HG02885 (cell line): ENCODE measurements at regions not wholly inside any gene's neighbourhood (a gene's known extent, or its start where the extent isn't known, plus 50 kb on each side); places are given as distances from the start of the nearest gene placed in this dataset.
A peak's percentile ranks its signal among the peaks of the same experiment; 100 is the strongest.

Experiments
- ATAC-seq: cut with Tn5 transposase; IDR thresholded peaks from one replicate; pipeline ENCODE4 v1.9.1; 2021; ENCODE audit warnings: mild to moderate bottlenecking; ENCODE audit not compliant: unreplicated experiment, poor library complexity

DNA sequence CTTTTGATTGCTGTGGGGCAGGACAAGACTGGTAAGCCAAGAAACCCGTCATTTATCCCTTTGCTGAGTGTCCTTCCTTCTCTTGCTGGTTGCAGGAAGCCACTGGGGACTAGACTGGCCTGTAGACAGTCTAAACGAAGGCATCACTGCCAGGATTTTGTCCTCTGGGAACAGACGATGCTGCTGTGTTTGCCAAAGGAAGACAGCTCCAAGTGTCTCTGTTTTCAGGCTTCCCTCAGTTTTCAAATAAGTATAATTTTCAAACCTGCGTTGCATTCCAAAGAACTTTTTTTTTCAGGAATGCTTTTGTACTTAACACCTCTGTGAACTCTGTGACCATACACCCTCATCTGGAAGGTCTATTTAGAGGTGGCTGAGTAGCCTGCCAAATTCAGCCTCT is 269.4 kb downstream of the HLX start:
- no peak for ATAC-seq

DNA sequence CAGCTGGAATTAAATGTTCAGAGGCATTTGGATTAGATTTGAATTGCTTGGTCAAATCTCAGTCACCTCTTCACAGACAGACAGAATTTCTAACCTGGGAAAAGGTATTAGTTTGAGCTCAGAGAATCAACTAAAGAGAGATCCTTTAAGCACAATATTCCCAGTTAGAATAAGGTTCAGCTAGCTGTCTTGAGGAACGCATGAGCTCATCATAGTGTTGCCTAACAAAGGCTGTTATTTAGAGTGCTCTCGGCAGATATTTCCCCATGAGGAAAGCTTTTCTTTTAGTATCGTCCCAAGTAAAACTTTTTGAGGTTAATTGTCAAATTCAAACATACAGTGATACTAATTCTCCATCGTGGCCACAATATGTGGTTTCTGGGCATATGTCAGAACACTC is 269.9 kb downstream of the HLX start:
- no peak for ATAC-seq

DNA sequence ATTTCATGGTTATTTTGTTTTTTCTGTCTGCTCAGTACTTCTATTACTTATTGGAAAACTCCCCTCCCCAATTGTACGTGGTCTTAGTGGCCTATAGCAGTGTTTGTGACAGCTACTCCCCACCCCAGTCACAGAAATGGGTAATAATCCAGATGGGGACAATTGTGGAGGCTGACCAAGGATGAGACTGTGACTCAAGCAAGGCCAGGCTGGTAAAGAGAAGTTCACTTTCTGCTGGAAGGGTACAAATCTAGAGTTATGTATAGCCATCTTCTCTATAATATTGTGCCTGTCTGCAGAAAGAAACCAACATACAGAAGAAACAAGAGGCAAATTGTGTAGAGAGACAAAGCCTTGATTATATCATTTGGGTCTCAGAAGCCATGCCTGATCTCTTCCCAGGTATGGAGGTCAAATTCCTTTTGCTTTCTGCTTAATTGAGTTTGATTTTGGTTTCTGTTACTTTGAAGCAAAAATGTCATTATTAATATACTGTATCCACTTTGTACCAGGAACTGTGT is 270.4 kb downstream of the HLX start:
- ATAC-seq, result no peak

DNA sequence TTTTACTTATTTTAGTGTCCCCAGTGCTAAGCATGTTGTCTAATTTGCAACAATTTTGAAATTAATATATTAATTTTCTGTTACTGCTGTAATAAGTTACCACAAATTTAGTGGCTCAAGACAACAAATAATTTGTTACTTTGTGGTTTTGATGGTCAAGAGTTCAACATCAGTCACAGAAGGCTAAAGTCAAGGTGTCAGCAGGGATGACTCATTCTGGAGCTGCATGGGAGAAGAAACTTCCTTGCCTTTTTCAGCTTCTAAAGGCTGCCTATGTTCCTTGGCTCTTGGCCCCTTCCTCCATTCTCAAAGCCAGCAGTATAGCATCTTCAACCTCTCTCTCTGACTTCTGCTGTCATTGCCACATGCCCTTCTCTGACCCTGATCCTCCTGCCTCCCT is 271.8 kb downstream of the HLX start:
- no peak for ATAC-seq

DNA sequence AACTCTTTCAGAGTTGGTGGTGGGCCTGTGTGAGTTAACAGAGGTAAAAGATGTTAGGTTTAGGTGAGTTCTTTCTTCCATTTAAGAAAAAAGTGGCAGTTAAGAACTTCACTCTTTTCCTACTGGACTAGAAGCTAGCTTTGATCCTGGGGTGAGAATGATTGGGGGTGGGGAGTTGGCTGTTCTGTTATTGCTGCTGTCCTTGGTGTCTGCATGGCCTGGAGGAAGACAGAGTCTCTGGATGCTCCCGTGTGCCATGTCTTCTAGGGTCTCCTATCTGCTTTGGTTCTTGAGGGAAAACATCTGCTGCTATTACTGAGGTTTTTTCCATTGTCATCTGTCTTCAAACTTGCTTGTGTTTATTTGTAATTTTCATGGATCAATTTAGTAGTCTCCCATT is 275.7 kb downstream of the HLX start:
- ATAC-seq, result no peak

- ATAC-seq, result peak; percentile 97
These were observed 278.0 kb downstream of the HLX start for GRCh38 chr1:221157026-221157761.

DNA sequence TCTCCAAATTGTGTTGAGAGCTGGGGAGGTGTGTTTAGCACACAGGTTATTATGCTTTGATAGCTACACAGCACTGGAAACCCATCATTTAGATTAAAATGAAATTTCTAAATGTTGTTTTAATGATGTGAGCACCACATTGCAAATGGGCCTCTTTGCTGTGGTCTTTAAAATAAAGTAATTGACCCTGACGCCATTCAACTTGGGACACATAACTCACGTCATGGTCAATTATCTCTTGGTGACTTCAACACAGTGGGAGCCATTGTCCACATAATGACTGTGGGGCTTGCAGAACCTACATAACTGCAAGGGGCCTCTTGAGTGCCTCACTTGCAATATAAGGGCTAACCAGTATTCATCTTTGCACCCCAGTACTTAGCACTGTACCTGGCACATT is 280.4 kb downstream of the HLX start:
- no peak for ATAC-seq

DNA sequence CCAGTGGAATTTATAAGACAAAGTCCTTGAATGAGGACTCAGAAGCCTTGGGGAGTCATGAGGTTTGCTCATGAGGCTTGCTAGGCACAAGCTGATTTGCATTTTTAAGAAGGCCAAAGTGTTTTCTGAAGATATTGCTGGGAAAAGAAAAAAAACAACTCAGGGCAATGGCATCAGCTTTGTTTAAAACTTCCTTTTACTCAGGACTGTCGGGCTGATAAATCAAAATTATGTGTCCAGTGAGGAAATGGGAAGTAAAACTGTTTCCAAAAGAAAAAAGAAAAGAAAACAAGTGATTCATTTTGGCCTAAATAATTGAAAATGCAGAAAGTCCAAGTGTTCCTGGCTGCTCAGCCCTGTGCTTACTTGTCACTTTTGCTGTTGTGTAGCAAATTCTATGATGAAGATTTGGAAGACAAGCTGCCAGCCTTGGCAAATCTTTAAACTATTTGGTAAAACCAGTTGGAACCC is 282.4 kb downstream of the HLX start:
- no peak for ATAC-seq

GRCh38 chr1:221162352-221162751 is 283.1 kb downstream of the HLX start:
- no peak for ATAC-seq

DNA sequence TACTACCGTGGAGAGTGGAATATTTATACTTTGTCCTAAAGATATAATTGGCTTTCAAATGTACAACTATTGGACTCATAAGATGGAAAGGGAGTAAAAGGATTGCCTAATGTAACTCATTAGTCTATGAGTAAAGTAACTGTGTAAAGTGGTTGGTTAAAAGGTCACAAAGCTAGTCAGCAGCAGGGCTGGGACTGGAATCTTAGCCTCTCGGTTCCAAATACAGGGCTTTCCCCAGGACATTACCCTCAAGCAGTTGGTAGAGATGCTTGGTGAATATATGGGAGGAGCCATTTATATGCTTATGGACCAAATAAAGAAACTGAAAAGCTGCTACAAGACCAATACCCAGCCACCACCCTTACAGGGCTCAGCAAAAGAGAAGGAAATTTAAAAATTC is 283.7 kb downstream of the HLX start:
- ATAC-seq, result no peak

GRCh38 chr1:221164029-221164428 is 284.8 kb downstream of the HLX start:
- no peak for ATAC-seq

DNA sequence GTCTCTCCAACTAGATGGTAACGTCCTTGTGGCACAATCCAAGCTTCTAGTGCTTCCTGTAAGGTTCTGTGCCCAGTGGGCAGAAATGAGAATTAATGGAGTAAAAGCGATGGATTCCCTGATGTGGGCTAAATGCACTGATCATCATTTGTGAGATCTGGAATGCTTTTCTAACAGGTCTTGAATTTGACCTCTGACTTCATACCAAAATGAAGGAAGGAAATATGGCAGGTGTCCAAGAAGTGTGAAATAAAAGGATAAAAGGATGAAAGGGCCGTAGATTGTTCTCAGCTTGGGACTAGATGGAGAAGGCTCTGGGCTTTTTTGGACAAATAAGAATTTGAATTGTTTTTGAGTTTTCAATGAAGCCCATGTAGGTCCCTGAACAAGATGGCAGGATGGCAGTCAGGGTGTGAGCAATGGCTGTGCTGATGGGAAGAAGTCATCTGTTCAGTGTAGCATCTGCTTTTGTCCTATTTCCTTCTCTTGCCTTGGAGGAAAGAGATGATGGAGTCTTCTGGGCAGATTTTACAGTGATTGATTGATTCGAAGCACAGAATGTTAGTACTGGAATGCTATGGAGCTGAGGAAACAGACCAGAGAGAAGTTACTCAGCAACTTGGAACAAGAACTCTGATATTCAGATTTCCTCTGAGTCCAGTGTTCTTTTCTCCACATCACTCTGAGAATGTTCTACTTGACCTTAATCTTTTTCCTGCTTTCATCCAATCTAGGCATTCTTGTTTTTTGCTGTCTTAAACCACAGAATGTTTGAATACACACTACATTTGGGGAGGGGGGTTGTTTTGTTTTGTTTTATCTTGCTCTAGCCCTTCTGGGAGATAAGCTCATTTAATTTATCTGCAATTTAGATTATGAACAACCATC is 286.0 kb downstream of the HLX start:
- ATAC-seq, result no peak

- ATAC-seq, result no peak
These were observed 286.7 kb downstream of the HLX start for GRCh38 chr1:221165839-221166500.

DNA sequence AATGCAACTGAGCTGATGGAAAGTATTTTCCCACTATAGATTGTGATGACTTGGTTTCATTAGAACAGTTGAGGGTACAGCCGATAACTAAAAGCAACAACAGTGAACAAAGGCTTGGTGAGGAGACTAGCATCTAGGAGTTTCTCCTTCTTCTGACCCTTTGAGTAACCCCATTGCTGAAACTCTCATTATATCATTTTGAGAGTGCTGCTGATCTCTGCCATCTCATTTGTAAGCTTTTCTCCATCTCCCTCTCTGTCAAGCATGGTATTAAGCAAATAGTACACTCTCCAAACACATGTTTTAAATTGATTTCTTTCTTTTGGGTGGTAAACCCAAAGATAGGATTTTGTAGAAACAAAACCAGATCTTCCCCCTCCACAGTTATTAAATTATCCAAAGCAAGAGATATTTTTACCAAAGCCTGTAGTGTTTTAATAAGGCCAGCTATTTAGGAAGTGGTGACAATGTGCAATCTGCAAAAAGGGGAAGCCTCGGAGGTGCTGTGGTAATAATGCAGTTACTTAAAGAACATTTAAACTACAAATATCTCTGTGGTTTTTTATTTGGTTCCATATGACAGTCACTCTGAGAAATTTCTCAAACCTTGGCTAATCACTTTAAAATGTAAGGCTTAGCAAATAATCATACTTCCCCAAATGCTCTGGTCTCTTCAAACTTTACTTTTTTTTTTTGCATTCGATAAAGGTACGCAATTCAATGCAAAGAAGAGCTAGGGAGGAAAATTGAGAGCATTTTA is 287.5 kb downstream of the HLX start:
- peak; percentile 92 for ATAC-seq

DNA sequence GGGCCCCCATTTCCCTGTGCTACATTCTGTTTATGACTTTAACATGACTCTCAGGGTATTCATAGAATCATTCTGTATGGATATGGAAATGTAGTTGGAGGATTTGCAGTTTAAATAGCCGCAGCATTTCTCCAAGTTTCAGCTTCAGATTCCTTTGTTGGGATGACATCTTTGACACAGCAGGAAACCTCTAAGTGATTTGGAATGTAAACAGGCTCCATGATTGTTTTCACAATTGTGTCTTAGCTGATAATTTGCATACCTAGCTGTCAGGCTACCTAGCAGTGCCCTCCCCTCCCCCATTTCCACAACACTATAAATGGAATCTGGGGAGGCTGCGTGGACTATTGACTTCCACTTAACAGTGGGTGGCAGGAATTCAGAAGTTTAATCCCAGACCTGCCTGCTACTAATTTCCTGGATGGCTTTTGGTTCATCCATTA is 290.2 kb downstream of the HLX start:
- ATAC-seq, result no peak

GRCh38 chr1:221170171-221170570 is 290.9 kb downstream of the HLX start:
- ATAC-seq, result no peak

- no peak for ATAC-seq
These were observed 292.5 kb downstream of the HLX start for GRCh38 chr1:221171768-221172167.

GRCh38 chr1:221172841-221173240 is 293.6 kb downstream of the HLX start:
- ATAC-seq, result no peak

DNA sequence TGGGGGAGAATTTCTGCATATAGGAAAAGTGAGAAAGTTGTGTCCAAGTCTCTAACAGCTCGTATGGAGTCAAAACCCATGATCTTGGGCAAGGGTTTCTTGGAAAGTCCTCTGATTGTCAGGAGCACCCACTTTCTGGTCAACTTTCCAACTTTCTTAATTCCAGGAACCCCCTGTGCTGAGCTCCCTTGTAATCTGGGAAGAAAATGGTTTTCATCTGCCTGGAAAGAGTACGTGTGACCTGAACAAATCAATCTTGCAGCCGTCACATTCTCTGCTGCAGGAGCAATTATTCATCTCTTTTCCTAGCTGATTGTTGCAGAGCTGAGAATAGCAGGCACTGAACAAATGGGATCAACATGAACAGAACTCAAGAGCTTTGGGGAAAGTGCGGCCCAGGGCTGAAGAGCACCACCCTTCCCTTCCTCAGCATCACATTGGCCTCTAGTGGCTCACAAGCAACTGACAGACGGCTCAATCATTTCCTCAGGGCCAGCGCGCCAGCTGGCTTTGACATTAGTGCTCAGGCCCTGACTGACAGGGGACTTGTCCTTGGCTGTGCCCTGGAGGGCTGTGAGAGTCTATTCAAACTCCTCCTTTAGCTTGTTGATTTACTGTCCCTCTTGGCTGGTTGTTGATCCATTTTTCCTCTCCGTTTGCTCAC is 295.2 kb downstream of the HLX start:
- no peak for ATAC-seq

- ATAC-seq, result no peak
These were observed 296.0 kb downstream of the HLX start for GRCh38 chr1:221175249-221175648.
